ENCODE measurements at regions not wholly inside any gene's neighbourhood (a gene's known extent, or its start where the extent isn't known, plus 50 kb on each side); places are given as distances from the start of the nearest gene placed in this dataset.

DNA sequence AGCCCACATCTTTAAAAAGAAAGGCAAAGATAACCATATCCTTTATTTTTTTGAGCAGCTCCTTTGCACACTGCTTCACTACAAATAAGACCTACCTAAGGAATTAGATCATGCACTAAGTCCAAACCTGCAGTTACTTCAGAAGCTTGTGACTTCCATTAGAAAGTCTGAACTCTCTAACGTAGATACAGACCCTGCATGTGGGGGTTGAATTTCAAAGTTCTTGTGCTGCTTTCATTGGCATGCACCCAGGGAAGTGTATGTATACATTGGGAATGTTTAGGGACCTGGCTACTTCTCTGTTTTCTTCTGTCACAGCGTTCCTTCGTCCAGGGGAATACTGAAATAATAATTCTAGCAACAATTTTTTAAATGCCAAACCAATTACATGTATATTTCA lies 185.2 kb upstream of the IL12A start:
- no peak for DNase-seq

GRCh38 chr3:159804726-159805410 lies 183.8 kb upstream of the IL12A start:
- peak; percentile 58 for DNase-seq

DNA sequence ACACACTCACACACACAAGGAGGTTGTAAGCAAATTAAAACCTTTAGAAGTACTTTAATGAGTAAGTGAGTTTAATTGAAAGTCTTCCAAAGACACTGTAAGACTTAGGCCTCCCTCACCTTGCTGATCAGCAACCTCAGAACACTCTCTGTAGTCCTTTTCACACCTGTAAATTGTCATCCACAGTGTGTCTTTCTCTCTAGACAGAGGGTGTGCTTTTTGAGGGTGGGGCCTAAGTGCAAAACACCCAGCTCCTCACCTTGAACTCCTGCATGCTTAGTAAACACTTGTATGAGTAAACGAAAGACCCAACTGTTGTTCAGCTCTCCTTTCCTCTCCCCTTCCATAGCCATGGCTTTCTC lies 183.2 kb upstream of the IL12A start:
- DNase-seq: no peak

DNA sequence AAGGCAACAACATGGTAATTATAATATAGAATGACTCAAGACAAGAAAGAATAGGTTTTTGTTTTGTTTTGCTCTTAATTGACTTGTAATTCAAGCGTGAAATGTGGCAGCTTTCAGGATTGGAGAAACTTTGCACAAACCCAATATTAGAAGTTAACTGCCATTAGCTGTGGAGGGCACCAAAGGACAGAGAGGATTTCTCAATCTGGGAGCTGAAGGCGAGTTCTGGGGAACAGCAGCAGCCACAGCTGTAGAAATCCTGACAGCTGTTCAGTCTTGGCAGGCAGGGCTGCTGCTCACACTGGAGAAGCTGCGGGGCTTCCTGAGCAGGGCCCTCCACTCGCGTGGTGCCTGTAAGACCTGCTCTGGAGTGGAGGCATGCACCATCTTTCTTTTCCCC lies 182.2 kb upstream of the IL12A start:
- no peak for DNase-seq

DNA sequence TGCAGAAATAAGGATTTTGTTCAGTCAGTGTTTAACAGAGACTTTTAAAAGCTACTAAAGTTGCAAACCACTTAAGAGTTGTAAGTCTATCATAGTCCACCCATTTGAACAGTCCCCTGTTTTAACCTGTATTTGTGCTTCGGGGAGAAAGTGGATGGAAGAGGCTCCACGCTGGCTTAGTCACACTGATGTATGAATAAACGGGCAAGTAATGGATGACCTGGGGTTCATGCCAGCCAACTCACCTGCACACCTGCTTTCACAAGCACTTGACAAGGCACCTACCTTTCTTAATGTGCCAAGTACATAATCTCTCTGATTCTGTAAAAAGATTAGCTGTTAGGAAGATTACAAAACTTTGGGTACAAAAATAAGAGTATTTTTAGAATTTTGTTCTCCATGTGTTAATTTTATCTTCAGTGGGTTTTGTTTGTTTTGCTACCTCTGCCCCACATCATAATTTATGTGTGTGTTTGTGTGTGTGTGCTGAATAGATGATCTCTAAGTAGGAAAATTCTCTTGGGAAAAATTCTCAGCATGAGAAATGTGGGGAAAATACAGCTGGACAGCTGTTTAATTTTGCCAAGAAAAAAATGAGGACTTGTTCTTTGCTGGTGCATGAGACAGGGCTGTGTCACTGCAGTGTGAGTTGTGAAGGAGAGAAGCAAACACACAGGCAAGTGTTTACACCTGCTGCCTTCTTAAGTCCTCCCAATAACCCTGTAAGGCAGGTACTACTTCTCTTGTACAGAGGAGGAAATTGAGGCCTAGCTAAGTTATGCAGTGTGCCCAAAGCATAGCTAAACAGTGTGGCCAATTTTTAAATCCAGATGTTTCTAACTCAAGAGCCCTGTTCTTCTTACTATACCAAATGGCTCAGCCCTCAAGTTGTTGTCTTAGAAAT lies 181.2 kb upstream of the IL12A start:
- DNase-seq: no peak

GRCh38 chr3:159813822-159814531 lies 174.7 kb upstream of the IL12A start:
- no peak for DNase-seq

GRCh38 chr3:159816512-159816911 lies 172.1 kb upstream of the IL12A start:
- DNase-seq: no peak

DNA sequence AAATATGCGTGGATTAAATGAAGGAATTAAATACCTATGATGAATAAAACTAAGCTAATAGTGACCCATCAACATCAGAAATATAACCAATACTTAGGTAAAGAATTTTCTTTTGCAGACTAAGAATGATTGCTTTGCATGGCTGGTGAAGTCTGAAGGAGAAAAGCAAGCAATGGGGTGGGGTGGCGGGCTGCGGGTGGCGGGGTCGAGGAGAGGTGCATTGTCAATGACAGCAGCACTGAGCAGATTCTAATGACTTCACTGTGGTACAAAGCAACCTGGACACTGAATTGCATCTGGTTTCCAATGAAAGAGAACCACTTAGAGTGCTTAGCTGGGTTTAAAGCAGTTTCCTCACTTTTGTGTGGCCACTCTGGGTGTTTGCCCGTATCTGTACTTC lies 171.5 kb upstream of the IL12A start:
- no peak for DNase-seq

- no peak for DNase-seq
Observed at GRCh38 chr3:159817571-159817970, 171.1 kb upstream of the IL12A start.

GRCh38 chr3:159818399-159818798 lies 170.2 kb upstream of the IL12A start:
- no peak for DNase-seq

- DNase-seq: no peak
Observed at GRCh38 chr3:159818997-159819500, 169.6 kb upstream of the IL12A start.

DNA sequence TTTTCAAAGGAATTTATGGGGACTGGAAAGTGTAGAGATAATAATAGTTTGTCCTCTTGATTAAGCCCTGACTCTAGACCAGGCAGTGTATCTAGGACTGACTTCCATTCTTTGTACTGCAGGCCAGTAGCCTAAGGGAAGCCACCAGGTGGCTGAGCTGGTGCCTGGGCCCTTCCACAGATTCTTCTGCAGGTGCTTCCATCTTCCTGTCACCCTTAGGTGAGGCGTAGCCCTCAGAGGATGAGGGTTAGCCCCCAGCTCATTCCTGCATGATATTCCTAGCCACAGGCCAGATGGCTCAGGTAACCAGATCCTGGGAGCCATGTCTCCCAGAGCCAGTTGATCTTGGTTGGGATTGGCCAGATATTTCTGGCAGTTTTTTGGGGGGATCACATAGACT lies 169.0 kb upstream of the IL12A start:
- no peak for DNase-seq

GRCh38 chr3:159821110-159821509 lies 167.5 kb upstream of the IL12A start:
- DNase-seq: no peak

DNA sequence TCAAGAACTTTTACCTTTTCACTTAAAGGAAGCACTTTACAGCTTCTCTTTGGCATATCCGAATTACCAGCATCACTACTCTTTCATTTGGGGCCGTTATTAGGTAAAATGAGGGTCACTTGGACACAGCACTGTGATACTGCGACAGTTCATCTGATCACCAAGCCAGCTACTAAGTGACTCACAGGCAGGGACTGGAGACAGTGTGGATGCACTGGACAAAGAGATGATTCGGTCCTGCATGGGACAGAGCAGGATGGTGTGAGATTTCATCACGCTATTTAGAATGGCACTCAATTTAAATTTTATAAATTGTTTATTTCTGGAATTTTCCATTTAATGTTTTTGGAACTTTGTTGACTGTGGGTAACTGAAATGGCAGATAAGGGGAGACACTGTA lies 166.9 kb upstream of the IL12A start:
- no peak for DNase-seq

- DNase-seq: no peak
Observed at GRCh38 chr3:159823780-159824179, 164.9 kb upstream of the IL12A start.

- DNase-seq: no peak
Observed at GRCh38 chr3:159824333-159824732, 164.3 kb upstream of the IL12A start.

- DNase-seq: no peak
Observed at GRCh38 chr3:159825216-159825854, 163.3 kb upstream of the IL12A start.

DNA sequence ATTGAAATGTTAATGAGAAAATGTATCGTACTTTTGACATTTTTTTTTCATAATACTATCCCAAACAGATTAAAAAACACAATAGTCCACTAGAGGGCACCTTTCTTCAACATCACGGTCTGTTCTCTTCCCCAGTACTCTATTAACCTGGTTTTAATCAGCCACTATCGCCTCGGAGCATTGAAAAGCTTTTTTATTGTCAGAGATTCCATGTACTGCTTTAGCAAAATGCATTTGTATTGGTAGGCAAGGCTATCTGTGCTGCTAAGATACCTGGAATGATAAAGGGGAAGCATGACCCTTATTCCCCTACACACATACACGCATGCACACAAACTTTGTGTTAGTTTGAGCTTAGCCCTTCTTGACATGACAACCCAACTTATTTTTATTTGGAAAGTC lies 160.1 kb upstream of the IL12A start:
- peak; percentile 33 for DNase-seq

GRCh38 chr3:159829056-159829455 lies 159.6 kb upstream of the IL12A start:
- DNase-seq: no peak

GRCh38 chr3:159829539-159830227 lies 159.0 kb upstream of the IL12A start:
- DNase-seq: no peak

DNA sequence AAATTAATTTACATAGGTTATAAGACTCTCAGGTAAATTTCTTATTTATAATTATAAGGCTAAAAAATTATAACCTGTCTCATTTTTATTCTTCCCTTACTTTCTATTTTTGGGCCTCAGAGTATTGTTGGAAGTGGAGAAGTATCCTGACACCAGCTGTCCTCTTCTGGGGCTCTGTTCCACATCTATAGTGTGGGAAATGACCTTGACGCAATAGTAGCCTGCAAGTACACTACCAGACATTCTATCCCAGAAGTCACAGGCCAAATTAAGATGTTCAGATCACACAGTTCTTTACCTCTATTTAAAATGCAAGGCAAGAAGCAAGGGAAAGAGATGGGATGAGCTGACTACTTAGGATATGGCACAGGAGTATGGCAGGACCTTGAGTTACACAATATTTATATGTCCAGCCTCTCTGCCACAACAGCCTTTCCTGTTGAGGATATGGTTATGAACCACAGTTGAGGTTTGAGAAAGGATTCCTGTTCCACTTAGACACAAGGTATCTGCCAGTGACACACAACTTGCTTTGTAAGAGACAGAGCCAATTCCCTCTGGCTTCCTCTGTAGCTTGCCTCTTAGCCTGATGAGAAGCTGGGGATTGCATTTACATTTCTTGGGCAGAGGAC lies 158.0 kb upstream of the IL12A start:
- no peak for DNase-seq

GRCh38 chr3:159831466-159831865 lies 157.2 kb upstream of the IL12A start:
- no peak for DNase-seq

All from activated CD4-positive, alpha-beta T cell treated with anti-CD3 and anti-CD28 coated beads, Interleukin-2, amount 50 U/mL, for 16 hours (primary cell).